ENCODE measurements at regions not wholly inside any gene's neighbourhood (a gene's known extent, or its start where the extent isn't known, plus 50 kb on each side); places are given as distances from the start of the nearest gene placed in this dataset.

- Histone ChIP-seq H3K4me3 (ENCODE audit: low read length in 2 of 2) (no peak overlapping the region), H3K4me1 (ENCODE audit: control insufficient read depth in 2 of 2, insufficient read depth in 2 of 2, low read length in 2 of 2) (no peaks in the 10 kb centered on the region), H3K27ac (ENCODE audit: low read depth in 2 of 2, low read length in 2 of 2) (no peak overlapping the region), H3K36me3 (ENCODE audit: control insufficient read depth in 2 of 2, insufficient read depth in 2 of 2, low read length in 2 of 2) (no peaks in the 10 kb centered on the region), H3K9me3 (ENCODE audit: control insufficient read depth in 2 of 2, low read length in 2 of 2) (no peaks in the 10 kb centered on the region), H3K27me3 (ENCODE audit: control insufficient read depth in 2 of 2, insufficient read depth in 2 of 2, low read length in 2 of 2) (no peaks in the 10 kb centered on the region), H3K9ac (ENCODE audit: low read depth in 1 of 2, low read length in 2 of 2) (no peak overlapping the region)
Measured at GRCh38 chr4:170729897-170730296, 640.1 kb upstream of the AADAT start.

- Histone ChIP-seq H3K9me3 (ENCODE audit: control insufficient read depth in 2 of 2, low read length in 2 of 2) (no peaks in the 10 kb centered on the region), H3K36me3 (ENCODE audit: control insufficient read depth in 2 of 2, insufficient read depth in 2 of 2, low read length in 2 of 2) (no peaks in the 10 kb centered on the region), H3K4me3 (ENCODE audit: low read length in 2 of 2) (no peak overlapping the region), H3K27me3 (ENCODE audit: control insufficient read depth in 2 of 2, insufficient read depth in 2 of 2, low read length in 2 of 2) (no peaks in the 10 kb centered on the region), H3K9ac (ENCODE audit: low read depth in 1 of 2, low read length in 2 of 2) (no peak overlapping the region), H3K27ac (ENCODE audit: low read depth in 2 of 2, low read length in 2 of 2) (no peak overlapping the region), H3K4me1 (ENCODE audit: control insufficient read depth in 2 of 2, insufficient read depth in 2 of 2, low read length in 2 of 2) (no peaks in the 10 kb centered on the region)
Measured at GRCh38 chr4:170729236-170729635, 639.5 kb upstream of the AADAT start.

- Histone ChIP-seq H3K9me3 (ENCODE audit: control insufficient read depth in 2 of 2, low read length in 2 of 2) (no peaks in the 10 kb centered on the region), H3K36me3 (ENCODE audit: control insufficient read depth in 2 of 2, insufficient read depth in 2 of 2, low read length in 2 of 2) (no peaks in the 10 kb centered on the region), H3K4me1 (ENCODE audit: control insufficient read depth in 2 of 2, insufficient read depth in 2 of 2, low read length in 2 of 2) (no peaks in the 10 kb centered on the region), H3K27ac (ENCODE audit: low read depth in 2 of 2, low read length in 2 of 2) (no peak overlapping the region), H3K4me3 (ENCODE audit: low read length in 2 of 2) (no peak overlapping the region), H3K9ac (ENCODE audit: low read depth in 1 of 2, low read length in 2 of 2) (no peak overlapping the region), H3K27me3 (ENCODE audit: control insufficient read depth in 2 of 2, insufficient read depth in 2 of 2, low read length in 2 of 2) (no peaks in the 10 kb centered on the region)
Measured at GRCh38 chr4:170724191-170724590, 634.4 kb upstream of the AADAT start.

GRCh38 chr4:170723171-170723570 is 633.4 kb upstream of the AADAT start:
- no peak overlapping the region for H3K27ac ChIP-seq (ENCODE audit: low read depth in 2 of 2, low read length in 2 of 2)
- H3K4me3 ChIP-seq (ENCODE audit: low read length in 2 of 2): no peak overlapping the region
- no peaks in the 10 kb centered on the region for H3K36me3 ChIP-seq (ENCODE audit: control insufficient read depth in 2 of 2, insufficient read depth in 2 of 2, low read length in 2 of 2)
- H3K27me3 ChIP-seq (ENCODE audit: control insufficient read depth in 2 of 2, insufficient read depth in 2 of 2, low read length in 2 of 2): no peaks in the 10 kb centered on the region
- H3K9me3 ChIP-seq (ENCODE audit: control insufficient read depth in 2 of 2, low read length in 2 of 2): no peaks in the 10 kb centered on the region
- H3K9ac ChIP-seq (ENCODE audit: low read depth in 1 of 2, low read length in 2 of 2): no peak overlapping the region
- no peaks in the 10 kb centered on the region for H3K4me1 ChIP-seq (ENCODE audit: control insufficient read depth in 2 of 2, insufficient read depth in 2 of 2, low read length in 2 of 2)

GRCh38 chr4:170721812-170722373 is 632.1 kb upstream of the AADAT start:
- H3K36me3 ChIP-seq (ENCODE audit: control insufficient read depth in 2 of 2, insufficient read depth in 2 of 2, low read length in 2 of 2): no peaks in the 10 kb centered on the region
- H3K27me3 ChIP-seq (ENCODE audit: control insufficient read depth in 2 of 2, insufficient read depth in 2 of 2, low read length in 2 of 2): no peaks in the 10 kb centered on the region
- no peak overlapping the region for H3K9ac ChIP-seq (ENCODE audit: low read depth in 1 of 2, low read length in 2 of 2)
- H3K4me1 ChIP-seq (ENCODE audit: control insufficient read depth in 2 of 2, insufficient read depth in 2 of 2, low read length in 2 of 2): no peaks in the 10 kb centered on the region
- no peak overlapping the region for H3K4me3 ChIP-seq (ENCODE audit: low read length in 2 of 2)
- H3K9me3 ChIP-seq (ENCODE audit: control insufficient read depth in 2 of 2, low read length in 2 of 2): no peaks in the 10 kb centered on the region
- no peak overlapping the region for H3K27ac ChIP-seq (ENCODE audit: low read depth in 2 of 2, low read length in 2 of 2)

GRCh38 chr4:170716868-170717267 is 627.1 kb upstream of the AADAT start:
- H3K36me3 ChIP-seq (ENCODE audit: control insufficient read depth in 2 of 2, insufficient read depth in 2 of 2, low read length in 2 of 2): no peaks in the 10 kb centered on the region
- H3K4me1 ChIP-seq (ENCODE audit: control insufficient read depth in 2 of 2, insufficient read depth in 2 of 2, low read length in 2 of 2): no peaks in the 10 kb centered on the region
- no peaks in the 10 kb centered on the region for H3K27me3 ChIP-seq (ENCODE audit: control insufficient read depth in 2 of 2, insufficient read depth in 2 of 2, low read length in 2 of 2)
- no peaks in the 10 kb centered on the region for H3K9me3 ChIP-seq (ENCODE audit: control insufficient read depth in 2 of 2, low read length in 2 of 2)
- H3K4me3 ChIP-seq (ENCODE audit: low read length in 2 of 2): no peak overlapping the region
- H3K9ac ChIP-seq (ENCODE audit: low read depth in 1 of 2, low read length in 2 of 2): no peak overlapping the region
- H3K27ac ChIP-seq (ENCODE audit: low read depth in 2 of 2, low read length in 2 of 2): no peak overlapping the region

- H3K27me3 ChIP-seq (ENCODE audit: control insufficient read depth in 2 of 2, insufficient read depth in 2 of 2, low read length in 2 of 2): no peaks in the 10 kb centered on the region
- no peaks in the 10 kb centered on the region for H3K9me3 ChIP-seq (ENCODE audit: control insufficient read depth in 2 of 2, low read length in 2 of 2)
- H3K4me3 ChIP-seq (ENCODE audit: low read length in 2 of 2): no peak overlapping the region
- H3K36me3 ChIP-seq (ENCODE audit: control insufficient read depth in 2 of 2, insufficient read depth in 2 of 2, low read length in 2 of 2): no peaks in the 10 kb centered on the region
- no peak overlapping the region for H3K27ac ChIP-seq (ENCODE audit: low read depth in 2 of 2, low read length in 2 of 2)
- no peak overlapping the region for H3K9ac ChIP-seq (ENCODE audit: low read depth in 1 of 2, low read length in 2 of 2)
- no peaks in the 10 kb centered on the region for H3K4me1 ChIP-seq (ENCODE audit: control insufficient read depth in 2 of 2, insufficient read depth in 2 of 2, low read length in 2 of 2)
Measured at GRCh38 chr4:170705907-170706306, 616.2 kb upstream of the AADAT start.

- Histone ChIP-seq H3K4me1 (ENCODE audit: control insufficient read depth in 2 of 2, insufficient read depth in 2 of 2, low read length in 2 of 2) (no peaks in the 10 kb centered on the region), H3K27me3 (ENCODE audit: control insufficient read depth in 2 of 2, insufficient read depth in 2 of 2, low read length in 2 of 2) (no peaks in the 10 kb centered on the region), H3K9me3 (ENCODE audit: control insufficient read depth in 2 of 2, low read length in 2 of 2) (no peaks in the 10 kb centered on the region), H3K27ac (ENCODE audit: low read depth in 2 of 2, low read length in 2 of 2) (no peak overlapping the region), H3K9ac (ENCODE audit: low read depth in 1 of 2, low read length in 2 of 2) (no peak overlapping the region), H3K4me3 (ENCODE audit: low read length in 2 of 2) (no peak overlapping the region), H3K36me3 (ENCODE audit: control insufficient read depth in 2 of 2, insufficient read depth in 2 of 2, low read length in 2 of 2) (no peaks in the 10 kb centered on the region)
Measured at GRCh38 chr4:170700064-170700463, 610.3 kb upstream of the AADAT start.

GRCh38 chr4:170698334-170698733 is 608.6 kb upstream of the AADAT start:
- Histone ChIP-seq H3K4me1 (ENCODE audit: control insufficient read depth in 2 of 2, insufficient read depth in 2 of 2, low read length in 2 of 2) (no peaks in the 10 kb centered on the region), H3K9me3 (ENCODE audit: control insufficient read depth in 2 of 2, low read length in 2 of 2) (no peaks in the 10 kb centered on the region), H3K4me3 (ENCODE audit: low read length in 2 of 2) (no peak overlapping the region), H3K27me3 (ENCODE audit: control insufficient read depth in 2 of 2, insufficient read depth in 2 of 2, low read length in 2 of 2) (no peaks in the 10 kb centered on the region), H3K36me3 (ENCODE audit: control insufficient read depth in 2 of 2, insufficient read depth in 2 of 2, low read length in 2 of 2) (no peaks in the 10 kb centered on the region), H3K9ac (ENCODE audit: low read depth in 1 of 2, low read length in 2 of 2) (no peak overlapping the region), H3K27ac (ENCODE audit: low read depth in 2 of 2, low read length in 2 of 2) (no peak overlapping the region)

- H3K4me1 ChIP-seq (ENCODE audit: control insufficient read depth in 2 of 2, insufficient read depth in 2 of 2, low read length in 2 of 2): no peaks in the 10 kb centered on the region
- H3K9me3 ChIP-seq (ENCODE audit: control insufficient read depth in 2 of 2, low read length in 2 of 2): no peaks in the 10 kb centered on the region
- no peak overlapping the region for H3K9ac ChIP-seq (ENCODE audit: low read depth in 1 of 2, low read length in 2 of 2)
- H3K27me3 ChIP-seq (ENCODE audit: control insufficient read depth in 2 of 2, insufficient read depth in 2 of 2, low read length in 2 of 2): no peaks in the 10 kb centered on the region
- H3K4me3 ChIP-seq (ENCODE audit: low read length in 2 of 2): no peak overlapping the region
- no peak overlapping the region for H3K27ac ChIP-seq (ENCODE audit: low read depth in 2 of 2, low read length in 2 of 2)
- H3K36me3 ChIP-seq (ENCODE audit: control insufficient read depth in 2 of 2, insufficient read depth in 2 of 2, low read length in 2 of 2): no peaks in the 10 kb centered on the region
Measured at GRCh38 chr4:170697845-170698244, 608.1 kb upstream of the AADAT start.

GRCh38 chr4:170697045-170697444 is 607.3 kb upstream of the AADAT start:
- Histone ChIP-seq H3K27me3 (ENCODE audit: control insufficient read depth in 2 of 2, insufficient read depth in 2 of 2, low read length in 2 of 2) (no peaks in the 10 kb centered on the region), H3K4me3 (ENCODE audit: low read length in 2 of 2) (no peak overlapping the region), H3K4me1 (ENCODE audit: control insufficient read depth in 2 of 2, insufficient read depth in 2 of 2, low read length in 2 of 2) (no peaks in the 10 kb centered on the region), H3K9me3 (ENCODE audit: control insufficient read depth in 2 of 2, low read length in 2 of 2) (no peaks in the 10 kb centered on the region), H3K27ac (ENCODE audit: low read depth in 2 of 2, low read length in 2 of 2) (no peak overlapping the region), H3K36me3 (ENCODE audit: control insufficient read depth in 2 of 2, insufficient read depth in 2 of 2, low read length in 2 of 2) (no peaks in the 10 kb centered on the region), H3K9ac (ENCODE audit: low read depth in 1 of 2, low read length in 2 of 2) (no peak overlapping the region)

Measured in mucosa of rectum (tissue), 2 donors.